Keratinocyte (primary cell): ENCODE measurements at regions not wholly inside any gene's neighbourhood (a gene's known extent, or its start where the extent isn't known, plus 50 kb on each side); places are given as distances from the start of the nearest gene placed in this dataset.

Experiments
- DNase-seq: peaks from one replicate; pipeline ENCODE4 v3.0.0-alpha.2; 2011; ENCODE audit warnings: low read depth, missing footprints, low spot score
- FAIRE-seq: peaks from 2 replicates; lab custom pipeline; 2011; peaks lifted over from hg19 to GRCh38; lab: Jason Lieb, UNC
- H2AFZ ChIP-seq: 2 replicates; pipeline ENCODE4 v1.6.0; 2012; ENCODE audit warnings: low read length, control low read depth, inconsistent platforms; ENCODE audit not compliant: control insufficient read depth
- H3K27ac ChIP-seq: 2 replicates; pipeline ENCODE4 v1.5.1; 2011; ENCODE audit warnings: low read length; ENCODE audit not compliant: control insufficient read depth, insufficient read depth
- H3K27me3 ChIP-seq: 3 replicates; pipeline ENCODE4 v1.6.0; 2011; ENCODE audit warnings: low read length; ENCODE audit not compliant: control insufficient read depth, insufficient read depth; ENCODE audit errors: extremely low read depth
- H3K36me3 ChIP-seq, 2 experiments: 2 replicates in 1 of 2; 3 replicates in 1 of 2; pipeline ENCODE4 v1.5.1; 2011; ENCODE audit warnings: low read length in 2 of 2, mild to moderate bottlenecking in 1 of 2; ENCODE audit not compliant: control insufficient read depth in 2 of 2, insufficient read depth in 2 of 2; ENCODE audit errors: extremely low read depth in 1 of 2
- H3K4me1 ChIP-seq: 3 replicates; pipeline ENCODE4 v1.5.1; 2011; ENCODE audit warnings: low read length; ENCODE audit not compliant: control insufficient read depth, insufficient read depth; ENCODE audit errors: extremely low read depth
- H3K4me2 ChIP-seq: 3 replicates; pipeline ENCODE4 v1.6.0; 2011; ENCODE audit warnings: low read depth, low read length; ENCODE audit not compliant: control insufficient read depth, insufficient read depth; ENCODE audit errors: extremely low read depth
- H3K4me3 ChIP-seq, 3 experiments: fragments of 200-600 bp in 1 of 3; sonication (generic) in 1 of 3; 2 replicates in 2 of 3; 3 replicates in 1 of 3; pipeline ENCODE4 v1.5.1; 2011 to 2016; ENCODE audit warnings: low read length in 3 of 3, mild to moderate bottlenecking in 3 of 3, control low read depth in 2 of 3, inconsistent platforms in 1 of 3, low read depth in 1 of 3, mixed read lengths in 1 of 3, mixed run types in 1 of 3, moderate library complexity in 1 of 3; ENCODE audit not compliant: control insufficient read depth in 2 of 3, insufficient read depth in 2 of 3; ENCODE audit errors: extremely low read depth in 1 of 3
- H3K79me2 ChIP-seq: 2 replicates; pipeline ENCODE4 v1.6.0; 2012; ENCODE audit warnings: low read length; ENCODE audit not compliant: control insufficient read depth, insufficient read depth
- H3K9ac ChIP-seq: 3 replicates; pipeline ENCODE4 v1.6.0; 2011; ENCODE audit warnings: low read length; ENCODE audit not compliant: control insufficient read depth, insufficient read depth; ENCODE audit errors: extremely low read depth
- H3K9me1 ChIP-seq: 3 replicates; pipeline ENCODE4 v1.6.0; 2011; ENCODE audit warnings: low read length; ENCODE audit not compliant: control insufficient read depth, insufficient read depth; ENCODE audit errors: extremely low read depth
- H3K9me3 ChIP-seq: 2 replicates; pipeline ENCODE4 v1.5.1; 2012; ENCODE audit warnings: low read depth, low read length; ENCODE audit not compliant: control insufficient read depth
- H4K20me1 ChIP-seq: 3 replicates; pipeline ENCODE4 v1.6.0; 2011; ENCODE audit warnings: low read length; ENCODE audit not compliant: control insufficient read depth, insufficient read depth; ENCODE audit errors: extremely low read depth
- CTCF ChIP-seq, 3 experiments: IDR thresholded peaks in 1 of 3; conservative IDR thresholded peaks in 1 of 3; optimal IDR thresholded peaks in 1 of 3; 2 replicates in 2 of 3; 3 replicates in 1 of 3; pipeline versions ENCODE3 to v1.5.1; 2011; ENCODE audit warnings: low read length in 3 of 3, mild to moderate bottlenecking in 3 of 3, moderate library complexity in 2 of 3, control low read depth in 1 of 3, inconsistent platforms in 1 of 3; ENCODE audit not compliant: insufficient read depth in 2 of 3; ENCODE audit errors: extremely low read depth in 1 of 3
- EZH2 ChIP-seq: IDR thresholded peaks from one replicate; pipeline ENCODE4 v1.6.1; 2012; ENCODE audit warnings: inconsistent platforms, mild to moderate bottlenecking, low read length, moderate library complexity
- dilution Hi-C: fragments of 300-500 bp; cut with MboI; formaldehyde crosslinking; loops from one replicate; pipeline ENCODE4 v1.7.0; 2020; ENCODE audit warnings: low sequenced_read_pairs; ENCODE audit not compliant: extremely low pct_ligation_motif_present

- H3K27me3 ChIP-seq = no peaks in the 10 kb centered on the region
- no peak for DNase-seq
- no peak for FAIRE-seq
- H3K9ac ChIP-seq = no peak overlapping the region
- H3K9me3 ChIP-seq = no peaks in the 10 kb centered on the region
- no peak overlapping the region for H3K4me3 ChIP-seq
- no peak overlapping the region for H2AFZ ChIP-seq
- no peak for TF ChIP-seq CTCF (optimal IDR thresholded peaks at IDR 0.05 in 1 of 3, IDR thresholded peaks at IDR 0.05 in 1 of 3, conservative IDR thresholded peaks at IDR 0.05 in 1 of 3; ENCODE audit: extremely low read depth in 1 of 3, insufficient read depth in 2 of 3, low read length in 3 of 3)
- no peak for TF ChIP-seq EZH2
- H3K4me2 ChIP-seq = no peak overlapping the region
- no peaks in the 10 kb centered on the region for H3K79me2 ChIP-seq
- no peaks in the 10 kb centered on the region for H3K36me3 ChIP-seq
- no peaks in the 10 kb centered on the region for H3K9me1 ChIP-seq
- dilution Hi-C loops = no loop called here
- no peaks in the 10 kb centered on the region for H3K4me1 ChIP-seq
- H4K20me1 ChIP-seq = no peaks in the 10 kb centered on the region
- H3K27ac ChIP-seq = no peak overlapping the region
Observed at GRCh38 chr5:7242118-7242710, 153.7 kb upstream of the ADCY2 start.

DNA sequence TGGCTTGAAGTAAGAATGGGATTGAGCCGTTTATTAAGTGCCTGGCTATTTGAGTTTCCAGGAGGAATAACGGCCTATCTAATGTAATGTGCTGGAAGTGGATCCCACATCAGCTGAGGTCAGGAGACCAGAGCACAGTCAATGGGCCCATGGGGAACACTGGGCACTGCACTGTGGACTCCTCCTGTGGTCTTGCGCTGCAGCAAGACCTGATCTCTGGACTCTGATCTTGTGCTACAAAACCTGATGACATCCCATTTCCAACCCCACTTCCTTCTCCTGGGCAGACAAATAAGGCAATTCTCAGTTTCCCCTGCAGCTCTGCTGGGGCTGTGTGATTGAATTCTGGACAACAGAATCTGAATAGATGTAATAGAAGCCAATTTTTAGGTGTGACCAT, 151.7 kb upstream of the ADCY2 start:
- no peak overlapping the region for H3K4me2 ChIP-seq
- H3K79me2 ChIP-seq = no peaks in the 10 kb centered on the region
- H3K36me3 ChIP-seq = no peaks in the 10 kb centered on the region
- DNase-seq (no peak), FAIRE-seq (no peak)
- dilution Hi-C loops = no loop called here
- H3K9me1 ChIP-seq = no peaks in the 10 kb centered on the region
- no peaks in the 10 kb centered on the region for H3K9me3 ChIP-seq
- H4K20me1 ChIP-seq = no peaks in the 10 kb centered on the region
- H3K27ac ChIP-seq = no peak overlapping the region
- H2AFZ ChIP-seq = no peak overlapping the region
- H3K9ac ChIP-seq = no peak overlapping the region
- no peaks in the 10 kb centered on the region for H3K4me1 ChIP-seq
- H3K4me3 ChIP-seq = no peak overlapping the region
- no peaks in the 10 kb centered on the region for H3K27me3 ChIP-seq
- TF ChIP-seq CTCF (optimal IDR thresholded peaks at IDR 0.05 in 1 of 3, IDR thresholded peaks at IDR 0.05 in 1 of 3, conservative IDR thresholded peaks at IDR 0.05 in 1 of 3; ENCODE audit: extremely low read depth in 1 of 3, insufficient read depth in 2 of 3, low read length in 3 of 3) (no peak), EZH2 (no peak)
